SK-N-MC (cell line): ENCODE measurements at regions not wholly inside any gene's neighbourhood (a gene's known extent, or its start where the extent isn't known, plus 50 kb on each side); places are given as distances from the start of the nearest gene placed in this dataset.

Experiments used
- DNase-seq: peaks from one replicate; pipeline ENCODE4 v3.0.0-alpha.2; 2011; ENCODE audit warnings: low read depth, low spot score
- H3K27ac ChIP-seq: fragments of 200-600 bp; sonication (generic); 2 replicates; pipeline ENCODE4 v1.5.1; 2016; ENCODE audit warnings: mixed run types
- H3K36me3 ChIP-seq: fragments of 200-600 bp; sonication (generic); 2 replicates; pipeline ENCODE4 v1.6.1; 2017; ENCODE audit warnings: antibody characterized with exemption, low read length, mixed read lengths; ENCODE audit not compliant: insufficient read depth
- H3K4me3 ChIP-seq: fragments of 200-600 bp; sonication (generic); 2 replicates; pipeline ENCODE4 v1.5.1; 2016
- H3K9ac ChIP-seq: fragments of 200-600 bp; sonication (generic); 2 replicates; pipeline ENCODE4 v1.8.0; 2017; ENCODE audit warnings: mixed run types, mixed read lengths; ENCODE audit not compliant: insufficient read length
- H3K9me3 ChIP-seq: fragments of 200-600 bp; sonication (generic); 2 replicates; pipeline ENCODE4 v1.6.1; 2017; ENCODE audit warnings: low read depth, mild to moderate bottlenecking, antibody characterized with exemption, low read length, moderate library complexity, mixed read lengths
- EZH2 ChIP-seq: fragments of 200-600 bp; sonication (generic); IDR thresholded peaks from one replicate; pipeline ENCODE4 v1.6.1; 2017; ENCODE audit warnings: antibody characterized with exemption
- FOXP2 ChIP-seq: optimal IDR thresholded peaks from 2 replicates; pipeline ENCODE3; 2011; ENCODE audit warnings: mild to moderate bottlenecking, moderate library complexity; ENCODE audit not compliant: insufficient read depth; ENCODE audit errors: extremely low read length, control extremely low read depth
- POLR2AphosphoS5 ChIP-seq: IDR thresholded peaks from 2 replicates; pipeline ENCODE4 v1.6.1; 2012; ENCODE audit warnings: mild to moderate bottlenecking, low read depth, low read length, borderline replicate concordance

DNA sequence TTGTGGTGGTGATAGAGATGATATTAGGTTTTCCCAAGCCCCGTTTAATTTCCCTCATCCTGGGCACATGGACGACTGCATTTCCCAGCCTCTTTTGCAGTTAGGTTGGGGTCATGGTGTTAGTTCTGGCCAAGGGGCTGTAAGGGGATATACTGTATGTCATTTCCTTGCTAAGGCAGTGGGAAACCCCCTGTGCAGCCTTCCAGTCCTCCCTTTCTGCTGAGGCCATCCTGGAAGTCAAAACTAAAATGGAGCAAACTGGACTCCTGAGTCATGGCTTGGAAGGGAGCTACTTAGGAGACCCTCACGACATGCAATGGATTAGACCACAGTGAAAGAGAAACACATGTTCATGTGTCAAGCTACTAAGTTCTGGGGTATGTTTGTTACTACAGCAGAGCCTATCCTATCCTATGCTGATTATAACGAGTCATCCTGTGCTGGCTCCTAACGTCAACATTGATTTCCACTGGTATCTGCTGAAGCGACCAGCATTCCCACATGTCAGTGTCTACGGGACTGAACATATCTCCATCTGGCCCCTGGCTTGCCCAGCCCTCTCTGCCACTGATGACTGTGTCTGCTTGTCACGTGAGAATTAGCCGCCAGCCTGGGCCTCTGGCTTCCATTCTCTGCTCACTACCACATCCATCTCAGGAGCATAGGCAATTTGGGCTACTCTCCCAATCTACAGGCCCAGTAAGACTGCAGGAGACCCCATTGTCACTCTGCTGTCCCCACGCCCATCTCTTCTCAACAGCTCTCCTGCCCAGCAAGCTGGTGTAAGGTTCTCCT is 85.6 kb upstream of the MEF2A start:
- H3K9ac ChIP-seq: no peak overlapping the region
- TF ChIP-seq FOXP2: no peak
- no peak overlapping the region for H3K4me3 ChIP-seq
- no peaks in the 10 kb centered on the region for H3K9me3 ChIP-seq
- DNase-seq: no peak
- no peaks in the 10 kb centered on the region for H3K36me3 ChIP-seq
- no peak overlapping the region for H3K27ac ChIP-seq

DNA sequence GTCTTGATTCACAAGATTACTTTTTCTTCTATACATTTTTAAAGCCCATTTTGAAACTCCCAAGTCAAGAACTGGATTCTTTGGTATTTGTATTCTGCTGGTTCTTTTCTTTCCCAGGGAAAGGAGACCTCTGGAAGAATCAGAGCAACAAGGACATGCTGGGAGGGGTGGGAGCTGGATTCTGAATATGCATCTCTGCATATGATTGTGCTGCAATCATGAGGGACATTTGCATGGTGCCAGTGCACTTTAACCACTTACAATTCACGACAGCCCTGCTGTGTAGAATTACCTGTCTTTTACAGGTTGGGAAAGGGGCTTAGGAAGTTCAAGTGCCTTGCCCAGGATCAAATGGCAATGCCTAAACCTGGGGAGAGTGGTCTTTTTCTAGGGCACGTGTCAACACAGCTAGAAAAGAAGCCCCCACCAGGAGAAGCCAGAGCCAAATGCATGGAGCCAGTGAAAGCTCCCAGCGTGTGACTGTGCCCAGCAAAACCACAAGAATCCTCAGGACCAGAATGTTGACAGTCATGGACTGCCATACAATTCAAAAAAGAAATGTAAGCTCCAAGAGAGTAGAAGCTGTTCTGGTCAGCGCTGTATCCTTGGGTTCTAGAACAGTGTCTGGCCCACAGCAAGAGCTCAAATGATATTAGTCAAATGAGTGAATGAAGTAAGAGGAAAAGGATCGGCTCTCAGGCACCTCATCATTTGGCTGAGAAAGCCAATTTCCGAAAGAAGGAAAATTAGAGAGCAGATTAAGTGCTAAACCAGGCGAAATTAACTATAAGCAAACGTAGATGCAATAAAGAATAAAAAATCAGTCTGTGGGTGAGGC is 84.5 kb upstream of the MEF2A start:
- Histone ChIP-seq H3K9ac (no peak overlapping the region), H3K27ac (no peak overlapping the region), H3K9me3 (no peaks in the 10 kb centered on the region), H3K4me3 (no peak overlapping the region), H3K36me3 (no peaks in the 10 kb centered on the region)
- no peak for DNase-seq
- TF ChIP-seq POLR2AphosphoS5 (no peak), FOXP2 (no peak), EZH2 (no peak)

GRCh38 chr15:99481951-99482230 is 83.9 kb upstream of the MEF2A start:
- TF ChIP-seq POLR2AphosphoS5: no peak
- TF ChIP-seq FOXP2: no peak
- TF ChIP-seq EZH2: no peak
- DNase-seq: no peak
- Histone ChIP-seq H3K36me3 (no peaks in the 10 kb centered on the region), H3K9ac (no peak overlapping the region), H3K4me3 (no peak overlapping the region), H3K27ac (no peak overlapping the region), H3K9me3 (no peaks in the 10 kb centered on the region)

DNA sequence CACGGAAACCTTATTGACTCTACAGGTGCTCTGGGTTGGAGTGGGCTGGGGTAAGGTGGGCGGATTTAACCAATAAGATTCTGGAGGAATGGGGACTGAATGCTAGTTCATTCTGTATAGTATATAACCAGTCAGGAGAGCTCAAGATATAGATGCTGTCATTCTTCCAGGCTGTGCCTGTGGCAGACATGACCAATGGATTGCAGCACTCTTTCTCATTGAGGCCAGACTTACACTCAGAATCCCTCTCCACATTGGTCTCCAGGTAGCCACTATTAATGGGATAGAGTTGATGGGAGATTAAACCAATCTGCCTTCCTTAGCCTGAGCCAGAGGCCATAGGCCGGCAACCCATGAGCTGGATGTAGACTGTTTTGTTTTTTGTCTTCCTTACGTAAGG is 82.8 kb upstream of the MEF2A start:
- Histone ChIP-seq H3K4me3 (no peak overlapping the region), H3K9ac (no peak overlapping the region), H3K36me3 (no peaks in the 10 kb centered on the region), H3K27ac (no peak overlapping the region), H3K9me3 (no peaks in the 10 kb centered on the region)
- TF ChIP-seq POLR2AphosphoS5 (no peak), EZH2 (no peak), FOXP2 (no peak)
- DNase-seq: no peak

DNA sequence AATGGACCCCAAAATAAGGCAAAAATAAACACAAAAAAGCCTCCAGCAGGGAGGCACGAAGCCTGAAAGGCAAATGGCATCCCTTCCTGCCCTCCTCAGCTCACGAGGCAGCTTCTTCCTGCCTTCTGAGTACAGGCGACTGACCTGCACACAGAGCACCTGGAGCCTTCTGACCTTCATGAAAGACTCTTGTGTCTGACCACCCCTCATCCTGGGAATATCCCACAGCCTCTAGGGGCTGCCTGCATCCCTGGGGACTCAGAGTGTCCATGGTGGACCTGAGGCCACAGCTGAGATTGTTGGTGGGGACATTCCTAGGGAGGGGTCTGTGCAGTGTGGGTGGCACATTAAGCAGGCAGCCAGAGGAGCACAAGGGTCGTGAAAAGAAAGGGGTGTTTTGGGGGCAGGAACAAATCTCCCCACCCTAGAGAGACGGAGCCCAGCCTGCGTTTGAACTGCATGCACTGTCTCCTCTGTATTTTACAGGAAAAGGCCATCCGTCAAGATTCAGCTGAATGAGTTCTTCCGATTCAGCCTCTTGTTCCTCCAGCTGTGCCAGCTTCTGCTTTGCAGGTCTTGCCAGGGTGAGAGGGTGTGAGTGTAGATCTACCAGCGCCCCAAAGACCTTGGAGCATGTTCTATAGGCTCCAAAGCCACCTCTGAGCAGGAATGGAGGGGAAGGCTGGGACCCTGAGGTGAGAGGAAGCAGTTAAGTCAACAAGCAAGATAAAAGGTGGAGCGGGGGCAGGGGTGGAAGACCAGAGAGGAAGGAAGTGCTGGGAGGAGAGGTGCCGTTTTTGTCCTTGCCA is 80.4 kb upstream of the MEF2A start:
- peak overlapping the region; percentile 36; the same call in 1 of the 2 replicates for H3K27ac ChIP-seq

GRCh38 chr15:99485992-99486370 is 79.8 kb upstream of the MEF2A start:
- no peak for TF ChIP-seq EZH2
- no peak for TF ChIP-seq POLR2AphosphoS5
- no peak for TF ChIP-seq FOXP2
- peak overlapping the region; percentile 74 for H3K4me3 ChIP-seq
- peak overlapping the region; percentile 17; the same call in 1 of the 2 replicates for H3K27ac ChIP-seq
- no peaks in the 10 kb centered on the region for H3K9me3 ChIP-seq
- H3K36me3 ChIP-seq: no peaks in the 10 kb centered on the region
- no peak overlapping the region for H3K9ac ChIP-seq
- DNase-seq: no peak

More for the DNA sequence above, 80.4 kb upstream of the MEF2A start:
- no peaks in the 10 kb centered on the region for H3K9me3 ChIP-seq
- DNase-seq: no peak
- H3K4me3 ChIP-seq: no peak overlapping the region; the same call in 1 of the 2 replicates
- H3K36me3 ChIP-seq: no peaks in the 10 kb centered on the region
- no peak overlapping the region for H3K9ac ChIP-seq
- TF ChIP-seq EZH2: no peak
- TF ChIP-seq POLR2AphosphoS5: no peak
- no peak for TF ChIP-seq FOXP2

- no peak for DNase-seq
These were observed 79.1 kb upstream of the MEF2A start for GRCh38 chr15:99486371-99487336.

More at GRCh38 chr15:99486371-99487336, 79.1 kb upstream of the MEF2A start:
- H3K36me3 ChIP-seq: no peaks in the 10 kb centered on the region
- peak overlapping the region; percentile 74 for H3K4me3 ChIP-seq
- H3K9me3 ChIP-seq: no peaks in the 10 kb centered on the region
- TF ChIP-seq FOXP2 (no peak), POLR2AphosphoS5 (no peak; the same call in 1 of the 2 replicates), EZH2 (no peak)
- H3K9ac ChIP-seq: peak overlapping the region; percentile 11
- peak overlapping the region; percentile 50; the same call in 1 of the 2 replicates for H3K27ac ChIP-seq
